ENCODE measurements at regions not wholly inside any gene's neighbourhood (a gene's known extent, or its start where the extent isn't known, plus 50 kb on each side); places are given as distances from the start of the nearest gene placed in this dataset.

GRCh38 chr11:104541701-104542100 lies 356.6 kb downstream of the CASP12 start:
- no peak overlapping the region for H3K27ac ChIP-seq
- H3K4me3 ChIP-seq, result no peak overlapping the region
- 0 to 57% (median 39%) methylated on average over 1 of the region's 1 CpG; no CpG with 5 or more reads in 2 of the 10 experiments for WGBS, 10 experiments
- ATAC-seq (replicated peaks in 6 of 8), result no peak
- in situ Hi-C loops (cut with MboI; ENCODE audit: low pct_unique_long_range_greater_than_20kb in 2 of 9, low sequenced_read_pairs in 9 of 9, unreplicated experiment in 9 of 9), result no loop called here
- H3K4me1 ChIP-seq (replicated peaks in 1 of 2), result peaks cover 0 to 14% of the 10 kb centered on the region in 2 donors

GRCh38 chr11:104538313-104538712 lies 359.9 kb downstream of the CASP12 start:
- Histone ChIP-seq H3K27ac (no peak overlapping the region), H3K4me1 (replicated peaks in 1 of 2) (peaks cover 0 to 14% of the 10 kb centered on the region in 2 donors), H3K4me3 (no peak overlapping the region)
- ATAC-seq (replicated peaks in 6 of 8), result no peak
- 33 to 100% (median 100%) methylated on average over 1 of the region's 1 CpG; no CpG with 5 or more reads in 3 of the 10 experiments for WGBS, 10 experiments
- in situ Hi-C loops (cut with MboI; ENCODE audit: low pct_unique_long_range_greater_than_20kb in 2 of 9, low sequenced_read_pairs in 9 of 9, unreplicated experiment in 9 of 9), result no loop called here

- H3K27ac ChIP-seq, result no peak overlapping the region
- ATAC-seq (replicated peaks in 6 of 8), result peak in 7 of 8 experiments; percentile 61 to 86 (median 83)
- WGBS, 10 experiments, result 0 to 77% (median 29%) methylated on average over 1 to 2 of the region's 2 CpGs; no CpG with 5 or more reads in 2 of the 10 experiments
- in situ Hi-C loops (cut with MboI; ENCODE audit: low pct_unique_long_range_greater_than_20kb in 2 of 9, low sequenced_read_pairs in 9 of 9, unreplicated experiment in 9 of 9), result no loop called here
- no peak overlapping the region for H3K4me3 ChIP-seq
- H3K4me1 ChIP-seq (replicated peaks in 1 of 2), result no peaks in the 10 kb centered on the region
Observed at GRCh38 chr11:104534278-104534677, 364.0 kb downstream of the CASP12 start.

GRCh38 chr11:104531894-104532293 lies 366.4 kb downstream of the CASP12 start:
- ATAC-seq (replicated peaks in 6 of 8), result no peak
- H3K27ac ChIP-seq, result no peak overlapping the region
- 44 to 95% (median 73%) methylated on average over 1 to 3 of the region's 3 CpGs; no CpG with 5 or more reads in 2 of the 10 experiments for WGBS, 10 experiments
- no peak overlapping the region for H3K4me3 ChIP-seq
- in situ Hi-C loops (cut with MboI; ENCODE audit: low pct_unique_long_range_greater_than_20kb in 2 of 9, low sequenced_read_pairs in 9 of 9, unreplicated experiment in 9 of 9), result no loop called here
- H3K4me1 ChIP-seq (replicated peaks in 1 of 2), result no peaks in the 10 kb centered on the region

GRCh38 chr11:104531075-104531474 lies 367.1 kb upstream of the PDGFD start:
- WGBS, 10 experiments, result 80 to 100% (median 100%) methylated on average over 1 to 2 of the region's 2 CpGs; no CpG with 5 or more reads in 5 of the 10 experiments
- ATAC-seq (replicated peaks in 6 of 8), result no peak
- Histone ChIP-seq H3K4me1 (replicated peaks in 1 of 2) (peaks cover 0 to 5% of the 10 kb centered on the region in 2 donors), H3K27ac (no peak overlapping the region), H3K4me3 (no peak overlapping the region)
- in situ Hi-C loops (cut with MboI; ENCODE audit: low pct_unique_long_range_greater_than_20kb in 2 of 9, low sequenced_read_pairs in 9 of 9, unreplicated experiment in 9 of 9), result no loop called here

- H3K4me1 ChIP-seq (replicated peaks in 1 of 2), result peaks cover 4 to 11% of the 10 kb centered on the region in 2 donors
- no peak overlapping the region for H3K27ac ChIP-seq
- 33 to 100% (median 97%) methylated on average over 1 to 2 of the region's 2 CpGs; no CpG with 5 or more reads in 2 of the 10 experiments for WGBS, 10 experiments
- no peak overlapping the region for H3K4me3 ChIP-seq
- in situ Hi-C loops (cut with MboI; ENCODE audit: low pct_unique_long_range_greater_than_20kb in 2 of 9, low sequenced_read_pairs in 9 of 9, unreplicated experiment in 9 of 9), result no loop called here
- peak in 2 of 8 experiments; percentile 20 to 44 for ATAC-seq (replicated peaks in 6 of 8)
Observed at GRCh38 chr11:104529906-104530305, 366.0 kb upstream of the PDGFD start.

GRCh38 chr11:104529213-104529612 lies 365.3 kb upstream of the PDGFD start:
- ATAC-seq (replicated peaks in 6 of 8), result peak in 2 of 8 experiments; percentile 28 to 47
- Histone ChIP-seq H3K4me3 (no peak overlapping the region), H3K4me1 (replicated peaks in 1 of 2) (peaks cover 4 to 14% of the 10 kb centered on the region in 2 donors), H3K27ac (no peak overlapping the region)
- in situ Hi-C loops (cut with MboI; ENCODE audit: low pct_unique_long_range_greater_than_20kb in 2 of 9, low sequenced_read_pairs in 9 of 9, unreplicated experiment in 9 of 9), result no loop called here
- WGBS, 10 experiments, result 0 to 100% (median 29%) methylated on average over 1 of the region's 1 CpG; no CpG with 5 or more reads in 5 of the 10 experiments

- Histone ChIP-seq H3K4me3 (no peak overlapping the region), H3K27ac (no peak overlapping the region), H3K4me1 (replicated peaks in 1 of 2) (peaks cover 4 to 17% of the 10 kb centered on the region in 2 donors)
- in situ Hi-C loops (cut with MboI; ENCODE audit: low pct_unique_long_range_greater_than_20kb in 2 of 9, low sequenced_read_pairs in 9 of 9, unreplicated experiment in 9 of 9), result no loop called here
- peak in 1 of 8 experiments; percentile 11 for ATAC-seq (replicated peaks in 6 of 8)
- WGBS, 10 experiments, result 0 to 89% (median 60%) methylated on average over 1 to 2 of the region's 2 CpGs; no CpG with 5 or more reads in 1 of the 10 experiments
Observed at GRCh38 chr11:104526006-104526405, 362.1 kb upstream of the PDGFD start.

GRCh38 chr11:104525416-104525815 lies 361.5 kb upstream of the PDGFD start:
- ATAC-seq (replicated peaks in 6 of 8), result no peak
- no peak overlapping the region for H3K27ac ChIP-seq
- in situ Hi-C loops (cut with MboI; ENCODE audit: low pct_unique_long_range_greater_than_20kb in 2 of 9, low sequenced_read_pairs in 9 of 9, unreplicated experiment in 9 of 9), result no loop called here
- WGBS, 10 experiments, result 0 to 69% (median 43%) methylated on average over 1 to 3 of the region's 3 CpGs; no CpG with 5 or more reads in 5 of the 10 experiments
- H3K4me3 ChIP-seq, result no peak overlapping the region
- H3K4me1 ChIP-seq (replicated peaks in 1 of 2), result peaks cover 4 to 17% of the 10 kb centered on the region in 2 donors

GRCh38 chr11:104524254-104524653 lies 360.3 kb upstream of the PDGFD start:
- no peak overlapping the region for H3K4me3 ChIP-seq
- peak in 2 of 8 experiments; percentile 22 to 84 for ATAC-seq (replicated peaks in 6 of 8)

GRCh38 chr11:104523611-104524010 lies 359.7 kb upstream of the PDGFD start:
- in situ Hi-C loops (cut with MboI; ENCODE audit: low pct_unique_long_range_greater_than_20kb in 2 of 9, low sequenced_read_pairs in 9 of 9, unreplicated experiment in 9 of 9), result no loop called here
- WGBS, 10 experiments, result 22 to 100% (median 73%) methylated on average over 1 of the region's 1 CpG; no CpG with 5 or more reads in 2 of the 10 experiments
- H3K27ac ChIP-seq, result no peak overlapping the region

More at GRCh38 chr11:104524254-104524653, 360.3 kb upstream of the PDGFD start:
- in situ Hi-C loops (cut with MboI; ENCODE audit: low pct_unique_long_range_greater_than_20kb in 2 of 9, low sequenced_read_pairs in 9 of 9, unreplicated experiment in 9 of 9), result no loop called here
- H3K27ac ChIP-seq, result no peak overlapping the region
- peaks cover 4 to 22% of the 10 kb centered on the region in 2 donors for H3K4me1 ChIP-seq (replicated peaks in 1 of 2)

GRCh38 chr11:104522650-104523049 lies 358.7 kb upstream of the PDGFD start:
- peaks cover 4 to 22% of the 10 kb centered on the region in 2 donors for H3K4me1 ChIP-seq (replicated peaks in 1 of 2)
- peak in 2 of 8 experiments; percentile 27 to 57 for ATAC-seq (replicated peaks in 6 of 8)
- H3K4me3 ChIP-seq, result no peak overlapping the region
- H3K27ac ChIP-seq, result no peak overlapping the region
- in situ Hi-C loops (cut with MboI; ENCODE audit: low pct_unique_long_range_greater_than_20kb in 2 of 9, low sequenced_read_pairs in 9 of 9, unreplicated experiment in 9 of 9), result no loop called here

More at GRCh38 chr11:104523611-104524010, 359.7 kb upstream of the PDGFD start:
- ATAC-seq (replicated peaks in 6 of 8), result no peak
- Histone ChIP-seq H3K4me3 (no peak overlapping the region), H3K4me1 (replicated peaks in 1 of 2) (peaks cover 4 to 22% of the 10 kb centered on the region in 2 donors)

GRCh38 chr11:104522123-104522522 lies 358.2 kb upstream of the PDGFD start:
- H3K4me1 ChIP-seq (replicated peaks in 1 of 2), result peaks cover 4 to 22% of the 10 kb centered on the region in 2 donors
- in situ Hi-C loops (cut with MboI; ENCODE audit: low pct_unique_long_range_greater_than_20kb in 2 of 9, low sequenced_read_pairs in 9 of 9, unreplicated experiment in 9 of 9), result no loop called here
- H3K4me3 ChIP-seq, result no peak overlapping the region
- WGBS, 10 experiments, result 21 to 100% (median 100%) methylated on average over 1 to 2 of the region's 2 CpGs; no CpG with 5 or more reads in 3 of the 10 experiments
- H3K27ac ChIP-seq, result no peak overlapping the region
- no peak for ATAC-seq (replicated peaks in 6 of 8)

- Histone ChIP-seq H3K4me1 (replicated peaks in 1 of 2) (no peaks in the 10 kb centered on the region), H3K27ac (no peak overlapping the region), H3K4me3 (no peak overlapping the region)
- WGBS, 10 experiments, result 0 to 100% (median 71%) methylated on average over 1 to 2 of the region's 2 CpGs; no CpG with 5 or more reads in 3 of the 10 experiments
- no peak for ATAC-seq (replicated peaks in 6 of 8)
- in situ Hi-C loops (cut with MboI; ENCODE audit: low pct_unique_long_range_greater_than_20kb in 2 of 9, low sequenced_read_pairs in 9 of 9, unreplicated experiment in 9 of 9), result no loop called here
Observed at GRCh38 chr11:104510169-104510568, 346.2 kb upstream of the PDGFD start.

All from motor neuron (in vitro differentiated cells).